ENCODE measurements at regions not wholly inside any gene's neighbourhood (a gene's known extent, or its start where the extent isn't known, plus 50 kb on each side); places are given as distances from the start of the nearest gene placed in this dataset.

- TF ChIP-seq HDAC2 (IDR thresholded peaks at IDR 0.05): no peak
- no peak for TF ChIP-seq EP300 (IDR thresholded peaks at IDR 0.05; ENCODE audit: borderline replicate concordance in 1 of 2, control insufficient read depth in 1 of 2, low read depth in 2 of 2, low read length in 2 of 2)
- TF ChIP-seq TARDBP (IDR thresholded peaks at IDR 0.05; ENCODE audit: borderline replicate concordance): no peak
- no peak for TF ChIP-seq CTCF (IDR thresholded peaks at IDR 0.05 in 2 of 3, conservative IDR thresholded peaks at IDR 0.05 in 1 of 3; ENCODE audit: control insufficient read depth in 2 of 3, extremely low read depth in 1 of 3, insufficient read depth in 1 of 3, low read depth in 3 of 3, low read length in 3 of 3)
- no peak for TF ChIP-seq MTA2 (IDR thresholded peaks at IDR 0.05; ENCODE audit: low read depth)
- TF ChIP-seq RAD51 (IDR thresholded peaks at IDR 0.05): no peak
- TF ChIP-seq POLR2AphosphoS5 (IDR thresholded peaks at IDR 0.05; ENCODE audit: low read length): no peak
- no peak for TF ChIP-seq KAT2A (conservative IDR thresholded peaks at IDR 0.05; ENCODE audit: control insufficient read depth, low read depth, low read length)
- no peak for TF ChIP-seq BCL3 (IDR thresholded peaks at IDR 0.05; ENCODE audit: borderline replicate concordance, insufficient read depth, low read depth, low read length, poor library complexity, severe bottlenecking)
- TF ChIP-seq SUZ12 (IDR thresholded peaks at IDR 0.05; ENCODE audit: unreplicated experiment): no peak
- TF ChIP-seq, protein P1, sequence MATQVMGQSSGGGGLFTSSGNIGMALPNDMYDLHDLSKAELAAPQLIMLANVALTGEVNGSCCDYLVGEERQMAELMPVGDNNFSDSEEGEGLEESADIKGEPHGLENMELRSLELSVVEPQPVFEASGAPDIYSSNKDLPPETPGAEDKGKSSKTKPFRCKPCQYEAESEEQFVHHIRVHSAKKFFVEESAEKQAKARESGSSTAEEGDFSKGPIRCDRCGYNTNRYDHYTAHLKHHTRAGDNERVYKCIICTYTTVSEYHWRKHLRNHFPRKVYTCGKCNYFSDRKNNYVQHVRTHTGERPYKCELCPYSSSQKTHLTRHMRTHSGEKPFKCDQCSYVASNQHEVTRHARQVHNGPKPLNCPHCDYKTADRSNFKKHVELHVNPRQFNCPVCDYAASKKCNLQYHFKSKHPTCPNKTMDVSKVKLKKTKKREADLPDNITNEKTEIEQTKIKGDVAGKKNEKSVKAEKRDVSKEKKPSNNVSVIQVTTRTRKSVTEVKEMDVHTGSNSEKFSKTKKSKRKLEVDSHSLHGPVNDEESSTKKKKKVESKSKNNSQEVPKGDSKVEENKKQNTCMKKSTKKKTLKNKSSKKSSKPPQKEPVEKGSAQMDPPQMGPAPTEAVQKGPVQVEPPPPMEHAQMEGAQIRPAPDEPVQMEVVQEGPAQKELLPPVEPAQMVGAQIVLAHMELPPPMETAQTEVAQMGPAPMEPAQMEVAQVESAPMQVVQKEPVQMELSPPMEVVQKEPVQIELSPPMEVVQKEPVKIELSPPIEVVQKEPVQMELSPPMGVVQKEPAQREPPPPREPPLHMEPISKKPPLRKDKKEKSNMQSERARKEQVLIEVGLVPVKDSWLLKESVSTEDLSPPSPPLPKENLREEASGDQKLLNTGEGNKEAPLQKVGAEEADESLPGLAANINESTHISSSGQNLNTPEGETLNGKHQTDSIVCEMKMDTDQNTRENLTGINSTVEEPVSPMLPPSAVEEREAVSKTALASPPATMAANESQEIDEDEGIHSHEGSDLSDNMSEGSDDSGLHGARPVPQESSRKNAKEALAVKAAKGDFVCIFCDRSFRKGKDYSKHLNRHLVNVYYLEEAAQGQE (IDR thresholded peaks at IDR 0.05; ENCODE audit: low read depth, low read length): no peak
- no peak for TF ChIP-seq NBN (IDR thresholded peaks at IDR 0.05)
Observed at GRCh38 chr2:195509551-195509950, 147.5 kb upstream of the SLC39A10 start.

Data from GM12878 (cell line).